ENCODE measurements at regions not wholly inside any gene's neighbourhood (a gene's known extent, or its start where the extent isn't known, plus 50 kb on each side); places are given as distances from the start of the nearest gene placed in this dataset.

DNA sequence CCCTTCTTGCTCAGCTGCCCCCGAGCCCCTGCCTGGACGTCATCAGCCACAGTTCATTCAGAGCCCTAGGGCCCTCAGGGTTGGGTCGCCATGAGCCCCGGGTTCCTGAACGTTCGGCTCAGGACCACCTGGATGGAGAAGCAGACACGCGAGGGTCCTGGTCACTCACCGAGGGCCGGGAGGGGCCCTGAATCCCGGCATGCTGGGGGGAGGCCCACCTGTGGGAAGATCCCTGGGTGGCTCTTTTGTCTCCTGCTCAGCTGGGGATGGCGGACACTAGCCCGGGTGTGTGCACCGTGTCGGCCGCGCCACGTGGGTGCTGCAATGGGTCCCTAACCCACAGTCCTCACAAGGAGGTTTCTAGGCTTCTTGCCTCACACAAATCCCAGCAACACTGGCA lies 78.1 kb upstream of the TTC34 start:
- no peak for TF ChIP-seq CTCF (IDR thresholded peaks at IDR 0.05)
- Histone ChIP-seq H3K4me3 (no peak overlapping the region), H3K27ac (no peak overlapping the region), H3K9me3 (no peaks in the 10 kb centered on the region), H3K36me3 (no peaks in the 10 kb centered on the region), H3K27me3 (ENCODE audit: low read depth) (peaks cover 12% of the 10 kb centered on the region), H3K4me1 (no peaks in the 10 kb centered on the region)
- ATAC-seq, result no peak
- intact Hi-C loops (cut with DNase I), result no loop called here
- no peak for DNase-seq

DNA sequence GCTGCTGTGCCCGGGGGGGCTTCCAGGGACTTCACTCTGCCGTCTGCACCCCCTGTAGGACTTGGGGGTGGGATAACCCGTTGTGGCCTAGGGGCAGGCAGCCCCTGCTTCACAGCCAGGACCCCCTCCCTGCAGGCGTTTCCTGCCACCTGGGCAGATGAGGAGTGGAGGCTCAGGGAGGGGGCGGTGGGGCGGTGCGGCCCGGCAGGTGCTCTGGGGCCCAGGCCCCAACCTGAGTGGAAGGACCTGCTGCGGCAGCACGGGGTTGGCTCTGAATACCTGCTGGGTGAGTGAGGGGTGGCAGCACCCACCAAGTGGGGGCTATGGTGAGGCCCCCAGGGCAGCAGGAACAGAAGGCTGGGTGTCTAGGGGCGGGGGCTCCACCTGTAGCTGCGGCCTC lies 78.6 kb upstream of the TTC34 start:
- Histone ChIP-seq H3K27ac (no peak overlapping the region), H3K4me1 (no peaks in the 10 kb centered on the region), H3K4me3 (no peak overlapping the region), H3K36me3 (no peaks in the 10 kb centered on the region), H3K9me3 (no peaks in the 10 kb centered on the region), H3K27me3 (ENCODE audit: low read depth) (peaks cover 12% of the 10 kb centered on the region)
- intact Hi-C loops (cut with DNase I), result no loop called here
- TF ChIP-seq CTCF (IDR thresholded peaks at IDR 0.05), result no peak
- ATAC-seq (no peak), DNase-seq (no peak)

- ATAC-seq, result no peak
- intact Hi-C loops (cut with DNase I), result no loop called here
- TF ChIP-seq CTCF (IDR thresholded peaks at IDR 0.05), result no peak
- H3K36me3 ChIP-seq, result no peaks in the 10 kb centered on the region
- no peak for DNase-seq
- no peak overlapping the region for H3K27ac ChIP-seq
- no peak overlapping the region for H3K4me3 ChIP-seq
- no peaks in the 10 kb centered on the region for H3K4me1 ChIP-seq
- H3K9me3 ChIP-seq, result no peaks in the 10 kb centered on the region
- peaks cover 12% of the 10 kb centered on the region for H3K27me3 ChIP-seq (ENCODE audit: low read depth)
Measured at GRCh38 chr1:2880812-2881295, 79.4 kb upstream of the TTC34 start.

GRCh38 chr1:2881556-2881955 lies 80.1 kb upstream of the TTC34 start:
- no peaks in the 10 kb centered on the region for H3K36me3 ChIP-seq
- DNase-seq, result no peak
- H3K4me3 ChIP-seq, result no peak overlapping the region
- intact Hi-C loops (cut with DNase I), result no loop called here
- TF ChIP-seq CTCF (IDR thresholded peaks at IDR 0.05), result no peak
- no peaks in the 10 kb centered on the region for H3K9me3 ChIP-seq
- no peaks in the 10 kb centered on the region for H3K4me1 ChIP-seq
- no peak for ATAC-seq
- peaks cover 12% of the 10 kb centered on the region for H3K27me3 ChIP-seq (ENCODE audit: low read depth)
- H3K27ac ChIP-seq, result no peak overlapping the region

DNA sequence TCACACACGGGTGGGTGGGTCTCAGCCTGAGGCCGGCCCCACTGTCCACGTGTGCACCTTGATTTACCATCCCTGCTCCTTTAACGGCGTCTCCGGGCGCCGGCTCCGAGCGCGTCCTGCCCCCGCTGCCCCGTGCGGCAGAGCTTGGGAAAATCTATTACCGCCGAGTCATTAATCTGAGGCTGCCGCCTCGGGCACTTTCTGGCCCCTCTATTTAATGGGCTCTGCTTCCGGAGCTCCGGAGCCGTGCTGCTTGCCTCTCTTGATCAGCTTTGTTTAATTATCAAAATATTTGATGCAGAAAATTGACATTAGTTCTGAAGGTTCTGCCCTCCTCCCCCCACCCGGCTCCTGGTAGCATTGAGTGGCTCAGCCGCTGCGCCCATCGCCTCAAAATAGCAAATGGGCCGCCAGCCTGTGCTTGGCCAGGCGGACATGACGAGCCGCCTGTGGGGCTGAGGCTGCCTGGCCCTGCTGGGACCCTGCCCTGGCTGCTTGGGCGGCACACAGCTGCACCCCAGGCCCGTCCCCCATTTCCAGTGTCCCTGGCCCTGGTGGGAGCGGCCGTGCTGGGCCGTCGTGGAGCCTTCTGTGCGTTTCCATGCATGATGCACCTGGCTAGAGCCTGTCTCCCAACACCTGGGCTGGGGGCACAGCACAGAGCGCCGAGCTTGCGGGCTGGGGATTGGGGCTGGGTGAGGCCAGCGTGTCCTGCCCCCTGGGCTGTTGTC lies 81.6 kb upstream of the TTC34 start:
- no peaks in the 10 kb centered on the region for H3K36me3 ChIP-seq
- H3K4me3 ChIP-seq, result no peak overlapping the region
- intact Hi-C loops (cut with DNase I), result no loop called here
- no peaks in the 10 kb centered on the region for H3K4me1 ChIP-seq
- DNase-seq (no peak), ATAC-seq (no peak)
- H3K27me3 ChIP-seq (ENCODE audit: low read depth), result peaks cover 15% of the 10 kb centered on the region
- no peak for TF ChIP-seq CTCF (IDR thresholded peaks at IDR 0.05)
- H3K27ac ChIP-seq, result no peak overlapping the region
- no peaks in the 10 kb centered on the region for H3K9me3 ChIP-seq
